K562 (cell line): ENCODE measurements at regions not wholly inside any gene's neighbourhood (a gene's known extent, or its start where the extent isn't known, plus 50 kb on each side); places are given as distances from the start of the nearest gene placed in this dataset.
A peak's percentile ranks its signal among the peaks of the same experiment; 100 is the strongest.

Source experiments
- ATAC-seq: fragments of 200-7000 bp; cut with Tn5 transposase; 3 replicates; pipeline ENCODE4 v1.9.1; 2020; ENCODE audit warnings: moderate library complexity
- BruUV-seq: library from RNA; stranded (reverse); fragments of 400-500 nt; replicated peaks from 2 replicates; lab custom pipeline; 2021; lab: Mats Ljungman, UMichigan
- CTCF ChIA-PET: fragments of 300-600 bp; formaldehyde crosslinking; extraction: SDS; loops from one replicate; lab custom pipeline; 2021; ENCODE audit warnings: low intra/inter-chr PET ratio; lab: Yijun Ruan, JAX
- POLR2A ChIA-PET: fragments of 300-600, 350-650 bp; sonication (Branson Sonifier 250); formaldehyde crosslinking; extraction: SDS; loops from one replicate; lab custom pipeline; 2021; ENCODE audit warnings: antibody characterized with exemption, inconsistent platforms; lab: Yijun Ruan, JAX
- DNase-seq, 4 experiments: peaks; one replicate each; pipeline versions ENCODE4 v3.0.0 to v3.0.0-alpha.2; 2011 to 2018; ENCODE audit warnings: low spot score in 3 of 4, mixed read lengths in 3 of 4; ENCODE audit errors: extremely low read depth in 1 of 4
- FAIRE-seq: peaks from 2 replicates; lab custom pipeline; 2011; peaks lifted over from hg19 to GRCh38; lab: Jason Lieb, UNC
- H2AFZ ChIP-seq: 2 replicates; pipeline ENCODE4 v1.6.0; 2011; ENCODE audit warnings: low read depth, low read length, control low read depth, inconsistent platforms
- H3K27ac ChIP-seq: fragments of 200-600 bp; 3 replicates; pipeline ENCODE4 v1.8.0; 2011; ENCODE audit warnings: low read depth, mild to moderate bottlenecking, control low read depth, inconsistent platforms, low read length, moderate library complexity, mixed read lengths; ENCODE audit errors: extremely low read depth
- H3K27me3 ChIP-seq, 2 experiments: fragments of 300-600 bp in 1 of 2; 2 replicates in 1 of 2; 3 replicates in 1 of 2; pipeline versions ENCODE4 v1.6.0 to v1.8.0; 2011; ENCODE audit warnings: inconsistent platforms in 2 of 2, low read length in 2 of 2, mild to moderate bottlenecking in 1 of 2, mixed read lengths in 1 of 2, moderate library complexity in 1 of 2; ENCODE audit not compliant: control insufficient read depth in 2 of 2, insufficient read depth in 2 of 2
- H3K36me3 ChIP-seq: fragments of 300-600 bp; 3 replicates; pipeline ENCODE4 v1.8.0; 2011; ENCODE audit warnings: mild to moderate bottlenecking, low read length, inconsistent platforms; ENCODE audit not compliant: control insufficient read depth, insufficient read depth
- H3K4me1 ChIP-seq, 2 experiments: fragments of 200-600 bp in 1 of 2; replicated peaks in 1 of 2; 2 replicates in 1 of 2; 3 replicates in 1 of 2; pipeline versions ENCODE4 v1.5.1 to v1.8.0; 2011; ENCODE audit warnings: inconsistent platforms in 2 of 2, low read length in 2 of 2, mild to moderate bottlenecking in 1 of 2, mixed read lengths in 1 of 2, moderate library complexity in 1 of 2; ENCODE audit not compliant: control insufficient read depth in 2 of 2, insufficient read depth in 2 of 2
- H3K4me2 ChIP-seq: 2 replicates; pipeline ENCODE4 v1.6.1; 2011; ENCODE audit warnings: low read length, control low read depth, inconsistent platforms, mixed read lengths; ENCODE audit not compliant: insufficient read depth
- H3K4me3 ChIP-seq: fragments of 200-600 bp; sonication (generic), shearing (Covaris generic); 2 replicates; pipeline ENCODE4 v1.5.1; 2016; ENCODE audit warnings: control low read depth, inconsistent platforms
- H3K79me2 ChIP-seq: fragments of 200-600 bp; 3 replicates; pipeline ENCODE4 v1.8.0; 2011; ENCODE audit warnings: low read length, inconsistent platforms; ENCODE audit not compliant: control insufficient read depth, insufficient read depth
- H3K9ac ChIP-seq, 2 experiments: 2 replicates each; pipeline versions ENCODE4 v1.6.0 to v1.6.1; 2011; ENCODE audit warnings: low read depth in 2 of 2, low read length in 2 of 2, control low read depth in 1 of 2, inconsistent platforms in 1 of 2, mild to moderate bottlenecking in 1 of 2, mixed read lengths in 1 of 2; ENCODE audit not compliant: insufficient read depth in 1 of 2
- H3K9me1 ChIP-seq: one replicate; pipeline ENCODE4 v1.6.0; 2011; ENCODE audit warnings: inconsistent platforms, mild to moderate bottlenecking, low read length, moderate library complexity; ENCODE audit not compliant: control insufficient read depth, insufficient read depth
- H3K9me3 ChIP-seq: replicated peaks from 2 replicates; pipeline ENCODE4 v1.5.1; 2011; ENCODE audit warnings: low read depth, low read length, inconsistent platforms; ENCODE audit not compliant: control insufficient read depth, insufficient read depth
- H4K20me1 ChIP-seq: replicated peaks from 2 replicates; pipeline ENCODE4 v1.6.1; 2011; ENCODE audit warnings: low read length, inconsistent platforms, mixed read lengths; ENCODE audit not compliant: control insufficient read depth, insufficient read depth
- EP300 ChIP-seq: IDR thresholded peaks from 2 replicates; pipeline ENCODE4 v1.6.1; 2012; ENCODE audit warnings: low read length, improper control_type of control experiment
- GATA2 ChIP-seq: sonication (generic); formaldehyde crosslinking; IDR thresholded peaks from 2 replicates; pipeline ENCODE4 v1.4.0; 2020; ENCODE audit warnings: mild to moderate bottlenecking, missing genetic modification reagents
- SMARCA5 ChIP-seq: fragments of 450-650 bp; IDR thresholded peaks from 2 replicates; pipeline ENCODE4 v1.6.1; 2016
- WGBS: fragments of 100-300 bp; shearing (Covaris generic); methylation state at CpG from one replicate; pipeline ENCODE4 v1.1.6; 2016; ENCODE audit warnings: low coverage, mixed read lengths; ENCODE audit not compliant: insufficient coverage; ENCODE audit errors: missing lambda C conversion rate; 5-methylcytosine and 5-hydroxymethylcytosine counted together
- in situ Hi-C: fragments of 300-500 bp; cut with MboI; formaldehyde crosslinking; loops from 4 replicates; pipeline ENCODE4 v1.15.0; 2018; ENCODE audit warnings: inconsistent platforms, mixed read lengths
- intact Hi-C: fragments of 100-400 bp; cut with micrococcal nuclease; formaldehyde crosslinking; loops from 2 replicates; pipeline ENCODE4 v1.14.2; 2022
- TF ChIP-seq, protein P1 (sequence below): fragments of 450-650 bp; formaldehyde crosslinking; conservative IDR thresholded peaks from 2 replicates; pipeline ENCODE4 v1.4.0; 2022; ENCODE audit warnings: mild to moderate bottlenecking, missing genetic modification characterization
- TF ChIP-seq, protein P2 (sequence below): fragments of 450-650 bp; formaldehyde crosslinking; IDR thresholded peaks from 2 replicates; pipeline ENCODE4 v1.4.0; 2022; ENCODE audit warnings: missing genetic modification characterization
- TF ChIP-seq, protein P3 (sequence below), 2 experiments: IDR thresholded peaks; 2 replicates each; pipeline ENCODE4 v1.6.1; 2011; ENCODE audit warnings: borderline replicate concordance in 1 of 2, control low read depth in 1 of 2, low read depth in 1 of 2, low read length in 1 of 2, mild to moderate bottlenecking in 1 of 2, mixed read lengths in 1 of 2, moderate library complexity in 1 of 2; ENCODE audit not compliant: insufficient read depth in 1 of 2, insufficient read length in 1 of 2, poor library complexity in 1 of 2, severe bottlenecking in 1 of 2; ENCODE audit errors: extremely low read depth in 1 of 2
- TF ChIP-seq, protein P4 (sequence below): sonication (generic); formaldehyde crosslinking; IDR thresholded peaks from 2 replicates; pipeline ENCODE4 v1.8.0; 2022; ENCODE audit warnings: mild to moderate bottlenecking, missing genetic modification reagents

- Histone ChIP-seq H3K27ac (no peak overlapping the region), H2AFZ (no peak overlapping the region), H3K4me1 (peaks cover 0 to 14% of the 10 kb centered on the region in 2 experiments; a peak in 2 of 5 replicates), H3K9ac (no peak overlapping the region), H3K36me3 (no peaks in the 10 kb centered on the region), H3K4me2 (no peak overlapping the region), H3K9me3 (no peaks in the 10 kb centered on the region), H3K27me3 (peaks cover 7 to 12% of the 10 kb centered on the region in 2 experiments; a peak in 3 of 5 replicates), H3K79me2 (no peaks in the 10 kb centered on the region), H3K9me1 (no peaks in the 10 kb centered on the region), H3K4me3 (no peak overlapping the region), H4K20me1 (no peaks in the 10 kb centered on the region)
- no TSS peak for BruUV-seq
- CTCF ChIA-PET = no interaction called here
- intact Hi-C loops (loop anchor here (10.0 kb wide), 1 partner anchor 136 kb away; the partner anchor contains the start of gene CTAGE1), in situ Hi-C loops (loop anchor here (25.0 kb wide), 1 partner anchor 639 kb away; no protein-coding TSS in a partner anchor)
- ATAC-seq (no peak), FAIRE-seq (no peak), DNase-seq (no peak)
- 12% methylated on average over 1 of the region's 1 CpG for WGBS
- no peak for TF ChIP-seq SMARCA5
- TF ChIP-seq GATA2 = 0 out of 2 replicates have a peak, but pooled peaks have one; percentile 48
- TF ChIP-seq, protein P1, sequence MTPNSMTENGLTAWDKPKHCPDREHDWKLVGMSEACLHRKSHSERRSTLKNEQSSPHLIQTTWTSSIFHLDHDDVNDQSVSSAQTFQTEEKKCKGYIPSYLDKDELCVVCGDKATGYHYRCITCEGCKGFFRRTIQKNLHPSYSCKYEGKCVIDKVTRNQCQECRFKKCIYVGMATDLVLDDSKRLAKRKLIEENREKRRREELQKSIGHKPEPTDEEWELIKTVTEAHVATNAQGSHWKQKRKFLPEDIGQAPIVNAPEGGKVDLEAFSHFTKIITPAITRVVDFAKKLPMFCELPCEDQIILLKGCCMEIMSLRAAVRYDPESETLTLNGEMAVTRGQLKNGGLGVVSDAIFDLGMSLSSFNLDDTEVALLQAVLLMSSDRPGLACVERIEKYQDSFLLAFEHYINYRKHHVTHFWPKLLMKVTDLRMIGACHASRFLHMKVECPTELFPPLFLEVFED (CRISPR knock-in tag) = 0 out of 2 replicates have a peak, but pooled peaks have one; percentile 45
- no peak for TF ChIP-seq EP300
- TF ChIP-seq, protein P2, sequence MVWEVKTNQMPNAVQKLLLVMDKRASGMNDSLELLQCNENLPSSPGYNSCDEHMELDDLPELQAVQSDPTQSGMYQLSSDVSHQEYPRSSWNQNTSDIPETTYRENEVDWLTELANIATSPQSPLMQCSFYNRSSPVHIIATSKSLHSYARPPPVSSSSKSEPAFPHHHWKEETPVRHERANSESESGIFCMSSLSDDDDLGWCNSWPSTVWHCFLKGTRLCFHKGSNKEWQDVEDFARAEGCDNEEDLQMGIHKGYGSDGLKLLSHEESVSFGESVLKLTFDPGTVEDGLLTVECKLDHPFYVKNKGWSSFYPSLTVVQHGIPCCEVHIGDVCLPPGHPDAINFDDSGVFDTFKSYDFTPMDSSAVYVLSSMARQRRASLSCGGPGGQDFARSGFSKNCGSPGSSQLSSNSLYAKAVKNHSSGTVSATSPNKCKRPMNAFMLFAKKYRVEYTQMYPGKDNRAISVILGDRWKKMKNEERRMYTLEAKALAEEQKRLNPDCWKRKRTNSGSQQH (CRISPR knock-in tag) = peak; percentile 90; the same call in 1 of the 2 replicates
- TF ChIP-seq, protein P3, sequence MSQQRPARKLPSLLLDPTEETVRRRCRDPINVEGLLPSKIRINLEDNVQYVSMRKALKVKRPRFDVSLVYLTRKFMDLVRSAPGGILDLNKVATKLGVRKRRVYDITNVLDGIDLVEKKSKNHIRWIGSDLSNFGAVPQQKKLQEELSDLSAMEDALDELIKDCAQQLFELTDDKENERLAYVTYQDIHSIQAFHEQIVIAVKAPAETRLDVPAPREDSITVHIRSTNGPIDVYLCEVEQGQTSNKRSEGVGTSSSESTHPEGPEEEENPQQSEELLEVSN (IDR thresholded peaks at IDR 0.05; ENCODE audit: borderline replicate concordance in 1 of 2, extremely low read depth in 1 of 2, insufficient read depth in 1 of 2, insufficient read length in 1 of 2, low read depth in 1 of 2, low read length in 1 of 2, poor library complexity in 1 of 2, severe bottlenecking in 1 of 2) = no peak
- TF ChIP-seq, protein P4, sequence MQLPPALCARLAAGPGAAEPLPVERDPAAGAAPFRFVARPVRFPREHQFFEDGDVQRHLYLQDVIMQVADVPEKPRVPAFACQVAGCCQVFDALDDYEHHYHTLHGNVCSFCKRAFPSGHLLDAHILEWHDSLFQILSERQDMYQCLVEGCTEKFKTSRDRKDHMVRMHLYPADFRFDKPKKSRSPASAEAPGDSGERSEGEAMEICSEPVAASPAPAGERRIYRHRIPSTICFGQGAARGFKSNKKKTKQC = no peak
- POLR2A ChIA-PET = no interaction called here
Observed at GRCh38 chr18:22550861-22551260, 133.1 kb upstream of the CTAGE1 start.
